H9 (cell line): ENCODE measurements at regions not wholly inside any gene's neighbourhood (a gene's known extent, or its start where the extent isn't known, plus 50 kb on each side); places are given as distances from the start of the nearest gene placed in this dataset.

Experiments used
- DNase-seq: peaks from one replicate; pipeline ENCODE4 v3.0.0-alpha.2; 2017
- H2AFZ ChIP-seq: one replicate; pipeline ENCODE4 v1.6.1; 2013; ENCODE audit warnings: mild to moderate bottlenecking, low read length, control low read depth, moderate library complexity
- H2AK5ac ChIP-seq: 2 replicates; pipeline ENCODE4 v1.6.1; 2013; ENCODE audit warnings: low read length, control low read depth, mixed read lengths; ENCODE audit not compliant: insufficient read length
- H2BK120ac ChIP-seq: one replicate; pipeline ENCODE4 v1.6.1; 2013; ENCODE audit warnings: low read depth, mild to moderate bottlenecking, low read length, control low read depth, inconsistent platforms; ENCODE audit not compliant: poor library complexity, severe bottlenecking
- H2BK12ac ChIP-seq: 2 replicates; pipeline ENCODE4 v1.6.1; 2013; ENCODE audit warnings: low read length, control low read depth, mixed read lengths, low read depth; ENCODE audit not compliant: insufficient read length
- H2BK15ac ChIP-seq: 2 replicates; pipeline ENCODE4 v1.6.1; 2013; ENCODE audit warnings: low read depth, low read length, control low read depth
- H2BK20ac ChIP-seq: one replicate; pipeline ENCODE4 v1.6.1; 2013; ENCODE audit warnings: low read depth, mild to moderate bottlenecking, low read length, control low read depth, inconsistent platforms; ENCODE audit not compliant: poor library complexity, severe bottlenecking
- H2BK5ac ChIP-seq: 2 replicates; pipeline ENCODE4 v1.6.1; 2013; ENCODE audit warnings: low read length, control low read depth, mixed read lengths; ENCODE audit not compliant: insufficient read length
- H3K14ac ChIP-seq: 2 replicates; pipeline ENCODE4 v1.6.1; 2013; ENCODE audit warnings: low read length, control low read depth; ENCODE audit not compliant: insufficient read depth
- H3K18ac ChIP-seq: 2 replicates; pipeline ENCODE4 v1.6.1; 2013; ENCODE audit warnings: low read depth, mild to moderate bottlenecking, mixed read lengths, low read length, control low read depth; ENCODE audit not compliant: insufficient read length
- H3K23ac ChIP-seq: 2 replicates; pipeline ENCODE4 v1.6.1; 2013; ENCODE audit warnings: low read length, control low read depth, mixed read lengths, low read depth; ENCODE audit not compliant: insufficient read length
- H3K23me2 ChIP-seq: 2 replicates; pipeline ENCODE4 v1.6.1; 2013; ENCODE audit warnings: low read depth, mild to moderate bottlenecking, mixed read lengths, low read length, control low read depth; ENCODE audit not compliant: insufficient read length, poor library complexity, severe bottlenecking
- H3K27ac ChIP-seq: 2 replicates; pipeline ENCODE4 v1.5.1; 2013; ENCODE audit warnings: low read length, control low read depth, mixed read lengths, low read depth; ENCODE audit not compliant: insufficient read length
- H3K27me3 ChIP-seq: 2 replicates; pipeline ENCODE4 v1.6.1; 2013; ENCODE audit warnings: low read length, control low read depth, inconsistent platforms; ENCODE audit not compliant: insufficient read depth
- H3K4ac ChIP-seq: 2 replicates; pipeline ENCODE4 v1.6.1; 2013; ENCODE audit warnings: low read depth, mild to moderate bottlenecking, control low read depth, inconsistent platforms, low read length, moderate library complexity
- H3K4me1 ChIP-seq: 2 replicates; pipeline ENCODE4 v1.6.1; 2013; ENCODE audit warnings: low read length, control low read depth, inconsistent platforms; ENCODE audit not compliant: insufficient read depth
- H3K4me2 ChIP-seq: 2 replicates; pipeline ENCODE4 v1.6.1; 2013; ENCODE audit warnings: low read length, control low read depth, mixed read lengths; ENCODE audit not compliant: insufficient read length, insufficient read depth
- H3K56ac ChIP-seq: 2 replicates; pipeline ENCODE4 v1.6.1; 2013; ENCODE audit warnings: low read depth, mild to moderate bottlenecking, mixed read lengths, low read length, control low read depth; ENCODE audit not compliant: insufficient read length
- H3K79me1 ChIP-seq: 2 replicates; pipeline ENCODE4 v1.6.1; 2013; ENCODE audit warnings: low read depth, mild to moderate bottlenecking, moderate library complexity, low read length, control low read depth, inconsistent platforms; ENCODE audit not compliant: insufficient read depth, poor library complexity, severe bottlenecking
- H3K79me2 ChIP-seq: 2 replicates; pipeline ENCODE4 v1.6.1; 2013; ENCODE audit warnings: low read length, control low read depth, inconsistent platforms; ENCODE audit not compliant: insufficient read depth
- H3K9ac ChIP-seq: 2 replicates; pipeline ENCODE4 v1.6.1; 2013; ENCODE audit warnings: low read length, control low read depth, mixed read lengths; ENCODE audit not compliant: insufficient read length; ENCODE audit errors: extremely low read depth
- H3K9me3 ChIP-seq: one replicate; pipeline ENCODE4 v1.6.1; 2013; ENCODE audit warnings: low read depth, low read length, inconsistent platforms; ENCODE audit not compliant: control insufficient read depth
- H3T11ph ChIP-seq: one replicate; pipeline ENCODE4 v1.6.1; 2013; ENCODE audit warnings: mild to moderate bottlenecking, low read length, control low read depth, inconsistent platforms
- H4K20me1 ChIP-seq: one replicate; pipeline ENCODE4 v1.6.1; 2013; ENCODE audit not compliant: control insufficient read depth, insufficient read length, insufficient read depth
- H4K5ac ChIP-seq: 2 replicates; pipeline ENCODE4 v1.6.1; 2013; ENCODE audit warnings: low read depth, mild to moderate bottlenecking, mixed read lengths, low read length, control low read depth; ENCODE audit not compliant: insufficient read length
- H4K8ac ChIP-seq: replicated peaks from 2 replicates; pipeline ENCODE4 v1.6.1; 2013; ENCODE audit warnings: low read length, control low read depth, mixed read lengths, low read depth; ENCODE audit not compliant: insufficient read length
- H4K91ac ChIP-seq: 2 replicates; pipeline ENCODE4 v1.6.1; 2013; ENCODE audit warnings: low read depth, mild to moderate bottlenecking, moderate library complexity, mixed read lengths, low read length, control low read depth; ENCODE audit not compliant: insufficient read length
- H3K27ac Mint-ChIP-seq, 3 experiments: 2 replicates in 2 of 3; 3 replicates in 1 of 3; pipeline ENCODE4 v1.8.0; 2020 to 2021; ENCODE audit warnings: mixed read lengths in 3 of 3, mild to moderate bottlenecking in 1 of 3, moderate library complexity in 1 of 3
- H3K27me3 Mint-ChIP-seq: 2 replicates; pipeline ENCODE4 v1.8.0; 2021; ENCODE audit warnings: low read depth, mild to moderate bottlenecking, moderate library complexity, mixed read lengths
- H3K36me3 Mint-ChIP-seq, 3 experiments: 2 replicates in 2 of 3; 3 replicates in 1 of 3; pipeline ENCODE4 v1.8.0; 2020 to 2021; ENCODE audit warnings: low read depth in 3 of 3, mixed read lengths in 3 of 3; ENCODE audit not compliant: insufficient read depth in 1 of 3
- H3K4me1 Mint-ChIP-seq, 2 experiments: 2 replicates each; pipeline ENCODE4 v1.8.0; 2020; ENCODE audit warnings: mixed read lengths in 2 of 2
- H3K4me3 Mint-ChIP-seq, 2 experiments: 2 replicates in 1 of 2; 3 replicates in 1 of 2; pipeline ENCODE4 v1.8.0; 2020 to 2021; ENCODE audit warnings: mild to moderate bottlenecking in 2 of 2, mixed read lengths in 2 of 2, moderate library complexity in 1 of 2
- H3K9me3 Mint-ChIP-seq, 2 experiments: 2 replicates in 1 of 2; 3 replicates in 1 of 2; pipeline ENCODE4 v1.8.0; 2020; ENCODE audit warnings: mild to moderate bottlenecking in 2 of 2, mixed read lengths in 2 of 2, moderate library complexity in 1 of 2
- WGBS: extraction: QIAGEN DNeasy Blood & Tissue Kit; methylation state at CpG from one replicate; pipeline ENCODE4 v1.1.7; 2013; ENCODE audit warnings: missing lambda C conversion rate, low lambda C conversion rate, mixed read lengths; ENCODE audit not compliant: insufficient read length; ENCODE audit errors: extremely low coverage; 5-methylcytosine and 5-hydroxymethylcytosine counted together
- TF ChIP-seq, protein P1 (sequence below): fragments of 200-600 bp; sonication (generic); conservative IDR thresholded peaks from 3 replicates; pipeline ENCODE4 v1.8.0; 2021; ENCODE audit warnings: antibody characterized with exemption, mild to moderate bottlenecking

DNA sequence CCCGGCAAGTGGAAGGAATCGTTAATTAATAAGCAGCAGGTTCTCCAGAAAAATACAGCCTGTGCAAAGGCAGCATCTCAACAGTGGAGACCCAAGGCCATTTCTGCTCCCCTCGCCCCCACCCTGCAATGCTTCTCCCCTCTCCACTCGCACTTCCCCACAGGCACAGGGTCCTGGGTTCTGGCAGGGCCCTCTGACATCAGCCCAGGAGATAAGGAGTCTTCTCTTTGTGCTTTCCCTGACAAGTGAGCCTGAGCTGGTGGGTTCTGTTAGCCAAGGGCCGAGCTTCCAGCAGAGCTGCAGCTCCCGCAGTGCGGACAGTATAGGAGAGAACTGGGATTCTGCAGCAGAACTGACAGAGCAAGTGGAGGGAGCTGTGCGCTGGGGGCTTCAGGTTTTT lies 257.5 kb downstream of the NSG2 start:
- Histone ChIP-seq H2BK15ac (no peak overlapping the region), H4K91ac (no peak overlapping the region), H3K4ac (no peak overlapping the region), H3K9ac (no peak overlapping the region), H4K8ac (no peak overlapping the region), H3K79me1 (no peaks in the 10 kb centered on the region), H2AFZ (no peak overlapping the region), H3K14ac (no peak overlapping the region), H4K5ac (no peak overlapping the region), H3K27me3 (no peaks in the 10 kb centered on the region), H3K9me3 (no peaks in the 10 kb centered on the region), H2AK5ac (no peak overlapping the region), H3K4me1 (no peaks in the 10 kb centered on the region; the same call in 1 of the 2 replicates), H2BK5ac (no peak overlapping the region), H3K79me2 (no peaks in the 10 kb centered on the region), H3K23me2 (no peaks in the 10 kb centered on the region), H3T11ph (no peak overlapping the region), H2BK120ac (no peak overlapping the region), H3K18ac (no peak overlapping the region), H3K23ac (no peak overlapping the region), H3K4me2 (no peak overlapping the region), H4K20me1 (no peaks in the 10 kb centered on the region), H2BK12ac (no peak overlapping the region), H2BK20ac (no peak overlapping the region), H3K27ac (no peak overlapping the region), H3K56ac (no peak overlapping the region)
- H3K36me3 Mint-ChIP-seq: no peaks in the 10 kb centered on the region
- H3K4me3 Mint-ChIP-seq: no peak overlapping the region
- peaks cover 26 to 35% of the 10 kb centered on the region in 2 experiments for H3K4me1 Mint-ChIP-seq
- TF ChIP-seq, protein P1, sequence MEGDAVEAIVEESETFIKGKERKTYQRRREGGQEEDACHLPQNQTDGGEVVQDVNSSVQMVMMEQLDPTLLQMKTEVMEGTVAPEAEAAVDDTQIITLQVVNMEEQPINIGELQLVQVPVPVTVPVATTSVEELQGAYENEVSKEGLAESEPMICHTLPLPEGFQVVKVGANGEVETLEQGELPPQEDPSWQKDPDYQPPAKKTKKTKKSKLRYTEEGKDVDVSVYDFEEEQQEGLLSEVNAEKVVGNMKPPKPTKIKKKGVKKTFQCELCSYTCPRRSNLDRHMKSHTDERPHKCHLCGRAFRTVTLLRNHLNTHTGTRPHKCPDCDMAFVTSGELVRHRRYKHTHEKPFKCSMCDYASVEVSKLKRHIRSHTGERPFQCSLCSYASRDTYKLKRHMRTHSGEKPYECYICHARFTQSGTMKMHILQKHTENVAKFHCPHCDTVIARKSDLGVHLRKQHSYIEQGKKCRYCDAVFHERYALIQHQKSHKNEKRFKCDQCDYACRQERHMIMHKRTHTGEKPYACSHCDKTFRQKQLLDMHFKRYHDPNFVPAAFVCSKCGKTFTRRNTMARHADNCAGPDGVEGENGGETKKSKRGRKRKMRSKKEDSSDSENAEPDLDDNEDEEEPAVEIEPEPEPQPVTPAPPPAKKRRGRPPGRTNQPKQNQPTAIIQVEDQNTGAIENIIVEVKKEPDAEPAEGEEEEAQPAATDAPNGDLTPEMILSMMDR: no peak
- no peak for DNase-seq
- WGBS: no CpG with 5 or more reads among the region's 8 CpGs
- peaks cover 0 to 2% of the 10 kb centered on the region in 2 experiments; a peak in 2 of 5 replicates for H3K9me3 Mint-ChIP-seq
- H3K27ac Mint-ChIP-seq: no peak overlapping the region
- H3K27me3 Mint-ChIP-seq: peaks cover 19% of the 10 kb centered on the region
